T-helper 1 cell treated with Interleukin-12 subunit alpha and Interleukin-12 subunit beta and Interleukin-4 antibody, amounts not matched to agents 30 μg/mL and 1 μg/mL, for 36 hours (primary cell): ENCODE measurements at regions not wholly inside any gene's neighbourhood (a gene's known extent, or its start where the extent isn't known, plus 50 kb on each side); places are given as distances from the start of the nearest gene placed in this dataset.

Experiments
- H3K27ac Mint-ChIP-seq: one replicate; pipeline ENCODE4 v1.8.0; 2021; ENCODE audit warnings: mild to moderate bottlenecking, mixed read lengths
- H3K27me3 Mint-ChIP-seq: one replicate; pipeline ENCODE4 v1.8.0; 2021; ENCODE audit warnings: low read depth, mixed read lengths
- H3K36me3 Mint-ChIP-seq: one replicate; pipeline ENCODE4 v1.8.0; 2021; ENCODE audit warnings: low read depth, mixed read lengths
- H3K4me1 Mint-ChIP-seq: one replicate; pipeline ENCODE4 v1.8.0; 2021; ENCODE audit warnings: low read depth, mixed read lengths
- H3K4me3 Mint-ChIP-seq: one replicate; pipeline ENCODE4 v1.8.0; 2021; ENCODE audit warnings: mild to moderate bottlenecking, moderate library complexity, mixed read lengths
- H3K9me3 Mint-ChIP-seq: one replicate; pipeline ENCODE4 v1.8.0; 2021; ENCODE audit warnings: mixed read lengths

GRCh38 chr4:81876106-81876505, 404.4 kb upstream of the RASGEF1B start:
- no peak overlapping the region for H3K4me3 Mint-ChIP-seq
- H3K4me1 Mint-ChIP-seq: no peaks in the 10 kb centered on the region
- H3K27ac Mint-ChIP-seq: no peak overlapping the region
- no peaks in the 10 kb centered on the region for H3K9me3 Mint-ChIP-seq
- H3K36me3 Mint-ChIP-seq: no peaks in the 10 kb centered on the region
- H3K27me3 Mint-ChIP-seq: no peaks in the 10 kb centered on the region

DNA sequence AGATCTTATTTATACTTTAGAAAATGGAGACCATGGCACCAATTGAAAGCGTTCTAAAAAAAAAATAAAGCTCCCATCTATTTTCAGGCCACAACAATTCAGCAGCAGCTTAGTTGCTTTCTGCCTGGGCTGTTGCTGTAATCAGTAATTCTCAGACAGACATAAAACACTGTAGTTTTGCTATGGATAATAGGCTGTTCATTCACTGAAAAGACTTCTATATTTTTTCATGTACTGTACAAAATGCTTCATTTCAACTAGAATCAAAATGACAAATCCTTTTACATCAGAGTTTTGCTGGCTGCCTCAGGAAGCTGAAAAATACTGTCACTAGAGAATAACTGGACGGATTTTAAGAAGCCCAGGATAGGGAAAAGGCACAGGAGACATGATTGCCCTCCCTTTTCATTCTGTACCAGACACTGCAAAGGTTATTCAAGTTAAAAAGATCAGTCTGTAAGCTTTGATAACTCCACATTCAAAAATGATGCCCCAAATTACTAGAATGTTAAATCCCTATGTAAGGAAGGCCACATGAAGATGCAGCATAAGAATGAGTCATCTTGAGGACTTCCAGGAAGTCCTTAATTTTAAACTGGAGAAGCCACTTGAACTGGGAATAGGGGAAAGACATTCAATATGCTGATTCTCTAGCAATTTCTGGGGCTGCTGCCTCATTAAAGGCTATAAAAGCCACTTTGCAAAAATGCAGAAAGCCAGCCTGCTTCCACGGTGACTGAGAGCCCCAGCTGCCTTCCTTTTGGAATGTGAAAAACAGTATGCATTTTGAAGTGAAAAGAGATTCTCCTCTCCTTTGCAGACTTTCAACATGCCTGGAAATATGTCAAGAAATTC, 403.2 kb upstream of the RASGEF1B start:
- no peaks in the 10 kb centered on the region for H3K9me3 Mint-ChIP-seq
- H3K36me3 Mint-ChIP-seq: no peaks in the 10 kb centered on the region
- H3K4me3 Mint-ChIP-seq: no peak overlapping the region
- no peaks in the 10 kb centered on the region for H3K4me1 Mint-ChIP-seq
- H3K27ac Mint-ChIP-seq: no peak overlapping the region
- no peaks in the 10 kb centered on the region for H3K27me3 Mint-ChIP-seq

- Mint-ChIP-seq H3K27ac (no peak overlapping the region), H3K4me1 (no peaks in the 10 kb centered on the region)
Observed at GRCh38 chr4:81870275-81870674, 398.6 kb upstream of the RASGEF1B start.

DNA sequence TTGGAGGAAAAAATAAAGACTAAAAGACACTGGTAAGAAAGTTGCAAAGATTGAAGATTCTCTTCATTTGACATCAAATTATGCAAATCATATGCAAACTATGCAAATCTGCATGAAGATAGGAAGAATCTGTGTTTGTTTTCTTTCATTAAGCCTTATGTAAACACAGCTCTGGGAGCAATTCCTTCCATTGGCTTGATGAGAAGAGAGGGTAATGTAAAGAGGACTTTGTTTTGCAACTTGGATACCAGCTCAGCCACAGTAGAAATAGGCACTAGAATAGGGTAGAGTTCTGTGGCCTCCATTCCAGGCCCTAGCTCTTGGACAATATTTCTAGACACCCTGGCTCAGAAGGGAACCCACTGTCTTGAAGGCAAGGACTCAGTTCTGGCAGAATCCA, 388.4 kb upstream of the RASGEF1B start:
- H3K4me3 Mint-ChIP-seq: no peak overlapping the region
- no peaks in the 10 kb centered on the region for H3K4me1 Mint-ChIP-seq
- no peak overlapping the region for H3K27ac Mint-ChIP-seq
- H3K27me3 Mint-ChIP-seq: no peaks in the 10 kb centered on the region
- H3K9me3 Mint-ChIP-seq: peaks cover 2% of the 10 kb centered on the region
- no peaks in the 10 kb centered on the region for H3K36me3 Mint-ChIP-seq

More at GRCh38 chr4:81870275-81870674, 398.6 kb upstream of the RASGEF1B start:
- peaks cover 3% of the 10 kb centered on the region for H3K9me3 Mint-ChIP-seq
- H3K36me3 Mint-ChIP-seq: no peaks in the 10 kb centered on the region
- H3K4me3 Mint-ChIP-seq: no peak overlapping the region
- no peaks in the 10 kb centered on the region for H3K27me3 Mint-ChIP-seq

GRCh38 chr4:81854406-81854805, 382.7 kb upstream of the RASGEF1B start:
- Mint-ChIP-seq H3K36me3 (peaks cover 2% of the 10 kb centered on the region), H3K4me3 (no peak overlapping the region), H3K9me3 (peaks cover 19% of the 10 kb centered on the region), H3K4me1 (no peaks in the 10 kb centered on the region), H3K27me3 (peaks cover 5% of the 10 kb centered on the region), H3K27ac (no peak overlapping the region)

DNA sequence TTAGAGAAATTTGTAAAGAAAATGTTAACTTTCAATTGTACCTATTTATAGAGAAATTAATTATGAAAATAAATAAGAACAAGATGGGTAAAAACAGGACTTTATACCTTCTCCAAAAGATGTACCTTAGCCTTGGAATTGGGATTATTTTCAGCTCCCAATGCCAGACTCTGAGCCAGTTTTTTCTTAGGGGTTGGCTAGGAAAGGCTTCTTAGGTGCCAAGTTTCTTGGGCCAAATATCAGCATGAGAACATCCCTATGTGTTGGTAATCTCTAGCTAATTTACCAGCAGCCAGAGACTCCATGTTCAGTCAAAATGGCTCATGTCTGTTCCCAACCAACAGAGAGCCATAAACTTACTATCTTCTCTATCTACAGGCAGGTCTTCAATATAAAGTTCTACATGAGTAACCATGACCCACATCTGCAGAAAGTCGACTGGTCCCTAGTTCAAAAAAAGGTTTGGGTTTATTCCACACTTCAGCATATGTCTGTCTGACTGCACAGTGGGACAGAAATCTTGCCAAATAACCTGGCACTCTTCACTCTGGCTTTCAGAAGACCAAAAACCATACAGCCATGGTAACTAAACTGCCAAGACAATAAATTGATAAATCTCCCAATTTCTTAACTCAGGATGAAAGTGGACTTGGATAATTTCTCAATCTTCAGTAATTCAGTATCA, 380.5 kb upstream of the RASGEF1B start:
- H3K27ac Mint-ChIP-seq: no peak overlapping the region
- H3K27me3 Mint-ChIP-seq: peaks cover 5% of the 10 kb centered on the region
- peaks cover 19% of the 10 kb centered on the region for H3K9me3 Mint-ChIP-seq
- H3K4me1 Mint-ChIP-seq: no peaks in the 10 kb centered on the region
- H3K4me3 Mint-ChIP-seq: no peak overlapping the region
- H3K36me3 Mint-ChIP-seq: peaks cover 2% of the 10 kb centered on the region

DNA sequence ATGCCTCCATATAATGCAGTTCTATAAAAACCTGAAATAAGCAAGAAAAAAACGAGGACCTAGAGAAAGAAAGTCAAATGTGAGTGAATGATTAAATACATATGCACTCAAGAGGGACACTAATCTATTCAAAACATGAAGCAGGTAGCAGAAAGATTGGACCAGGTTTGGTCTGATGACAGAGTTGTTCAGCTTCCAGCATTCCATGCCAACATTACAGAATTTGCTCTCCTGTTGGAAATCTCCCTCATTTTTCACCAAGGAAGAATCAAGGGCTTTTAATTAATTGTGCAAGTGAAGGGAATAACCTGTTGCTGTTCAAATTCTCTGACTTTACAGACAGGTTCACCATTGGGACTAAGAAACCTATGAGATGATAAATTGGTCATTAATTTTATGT, 379.0 kb upstream of the RASGEF1B start:
- H3K36me3 Mint-ChIP-seq: peaks cover 2% of the 10 kb centered on the region
- no peaks in the 10 kb centered on the region for H3K4me1 Mint-ChIP-seq
- H3K4me3 Mint-ChIP-seq: no peak overlapping the region
- peaks cover 19% of the 10 kb centered on the region for H3K9me3 Mint-ChIP-seq
- H3K27me3 Mint-ChIP-seq: peaks cover 5% of the 10 kb centered on the region
- H3K27ac Mint-ChIP-seq: no peak overlapping the region

- H3K27me3 Mint-ChIP-seq: peaks cover 5% of the 10 kb centered on the region
Observed at GRCh38 chr4:81845761-81846160, 374.1 kb upstream of the RASGEF1B start.

DNA sequence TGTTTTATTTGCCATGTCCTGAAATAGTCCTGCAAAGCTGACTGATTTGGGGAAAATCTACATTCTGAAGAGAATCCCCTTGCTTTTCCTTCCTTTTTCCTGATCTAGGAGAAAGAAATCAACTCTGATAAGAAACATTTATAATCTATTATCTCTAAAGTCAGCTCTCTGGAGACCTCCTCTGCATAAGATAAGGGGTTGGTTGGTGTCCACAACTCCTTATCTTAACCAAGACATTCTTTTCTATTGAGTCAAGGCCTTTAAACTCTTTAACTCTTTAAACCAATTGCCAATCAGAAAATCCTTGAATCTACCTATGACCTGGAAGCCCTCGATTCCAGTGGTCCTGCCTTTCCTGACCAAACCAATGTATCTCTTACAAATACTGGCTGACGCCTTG, 373.6 kb upstream of the RASGEF1B start:
- Mint-ChIP-seq H3K4me1 (no peaks in the 10 kb centered on the region), H3K4me3 (no peak overlapping the region), H3K9me3 (no peaks in the 10 kb centered on the region), H3K27ac (no peak overlapping the region), H3K27me3 (peaks cover under 1% of the 10 kb centered on the region), H3K36me3 (no peaks in the 10 kb centered on the region)

More at GRCh38 chr4:81845761-81846160, 374.1 kb upstream of the RASGEF1B start:
- no peaks in the 10 kb centered on the region for H3K9me3 Mint-ChIP-seq
- no peak overlapping the region for H3K27ac Mint-ChIP-seq
- no peaks in the 10 kb centered on the region for H3K36me3 Mint-ChIP-seq
- H3K4me3 Mint-ChIP-seq: no peak overlapping the region
- H3K4me1 Mint-ChIP-seq: no peaks in the 10 kb centered on the region

GRCh38 chr4:81844717-81845116, 373.0 kb upstream of the RASGEF1B start:
- H3K27me3 Mint-ChIP-seq: no peaks in the 10 kb centered on the region
- H3K36me3 Mint-ChIP-seq: no peaks in the 10 kb centered on the region
- H3K9me3 Mint-ChIP-seq: no peaks in the 10 kb centered on the region
- no peaks in the 10 kb centered on the region for H3K4me1 Mint-ChIP-seq
- no peak overlapping the region for H3K4me3 Mint-ChIP-seq
- H3K27ac Mint-ChIP-seq: no peak overlapping the region

- Mint-ChIP-seq H3K27me3 (no peaks in the 10 kb centered on the region), H3K36me3 (no peaks in the 10 kb centered on the region), H3K9me3 (no peaks in the 10 kb centered on the region), H3K4me3 (no peak overlapping the region), H3K27ac (no peak overlapping the region), H3K4me1 (no peaks in the 10 kb centered on the region)
Observed at GRCh38 chr4:81839347-81840042, 367.8 kb upstream of the RASGEF1B start.

DNA sequence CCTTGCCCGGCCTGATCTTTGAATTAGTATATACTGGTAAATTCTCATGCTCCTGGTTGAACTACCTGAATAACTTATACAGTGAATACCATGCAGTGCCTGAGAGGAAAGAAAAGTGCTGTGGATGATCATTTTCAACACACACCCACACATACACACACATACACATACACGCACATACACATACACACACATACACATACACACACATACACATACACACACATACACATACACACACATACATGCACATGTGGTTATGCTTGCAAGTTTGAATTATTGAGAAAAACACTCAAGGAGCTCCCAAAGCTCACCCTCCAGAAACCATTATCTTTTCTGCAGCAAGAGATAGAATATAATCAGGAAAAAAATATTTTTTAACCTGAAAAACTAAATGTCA, 366.9 kb upstream of the RASGEF1B start:
- no peaks in the 10 kb centered on the region for H3K4me1 Mint-ChIP-seq
- H3K27ac Mint-ChIP-seq: no peak overlapping the region
- H3K9me3 Mint-ChIP-seq: no peaks in the 10 kb centered on the region
- no peaks in the 10 kb centered on the region for H3K27me3 Mint-ChIP-seq
- no peak overlapping the region for H3K4me3 Mint-ChIP-seq
- H3K36me3 Mint-ChIP-seq: no peaks in the 10 kb centered on the region

DNA sequence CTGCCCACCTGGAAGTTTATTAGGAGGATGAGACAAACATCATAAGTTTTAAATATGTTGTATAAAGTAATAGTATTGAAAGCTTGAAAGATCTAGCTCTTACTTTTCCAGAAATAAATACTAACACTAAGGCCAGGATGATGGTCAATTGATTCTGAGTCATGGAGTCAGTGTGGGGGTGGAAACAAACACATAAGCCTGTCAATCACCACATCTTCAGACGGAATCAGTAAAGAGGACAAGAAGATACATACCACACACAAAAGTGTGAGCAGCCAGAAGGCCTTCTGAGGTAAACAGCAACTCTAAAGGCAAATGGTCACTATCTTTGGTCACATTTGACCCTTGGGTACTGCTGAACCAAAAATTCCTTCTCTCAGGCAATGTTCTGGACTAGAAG, 365.0 kb upstream of the RASGEF1B start:
- H3K4me1 Mint-ChIP-seq: no peaks in the 10 kb centered on the region
- no peak overlapping the region for H3K4me3 Mint-ChIP-seq
- no peaks in the 10 kb centered on the region for H3K9me3 Mint-ChIP-seq
- no peak overlapping the region for H3K27ac Mint-ChIP-seq
- H3K36me3 Mint-ChIP-seq: no peaks in the 10 kb centered on the region
- no peaks in the 10 kb centered on the region for H3K27me3 Mint-ChIP-seq

DNA sequence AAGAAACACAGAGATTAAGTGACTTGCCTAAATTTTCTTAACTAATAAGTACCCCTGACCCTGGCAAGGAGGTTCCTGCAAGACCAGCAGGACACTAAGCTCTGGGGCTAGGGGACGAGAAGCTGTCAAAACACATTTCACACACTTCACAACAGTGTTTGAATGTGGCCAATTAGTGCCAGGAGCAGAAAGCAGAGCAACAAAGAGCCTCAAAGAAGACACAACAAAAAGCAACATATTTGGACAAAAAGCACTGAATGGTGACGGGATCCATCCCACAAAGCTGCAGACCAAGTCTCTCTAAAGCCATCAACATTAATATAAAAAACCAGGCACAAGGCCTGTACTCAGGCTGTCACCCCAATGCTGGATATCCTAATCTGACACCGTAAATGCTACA, 361.9 kb upstream of the RASGEF1B start:
- Mint-ChIP-seq H3K4me1 (no peaks in the 10 kb centered on the region), H3K36me3 (no peaks in the 10 kb centered on the region), H3K27ac (no peak overlapping the region), H3K9me3 (no peaks in the 10 kb centered on the region), H3K4me3 (no peak overlapping the region), H3K27me3 (no peaks in the 10 kb centered on the region)

DNA sequence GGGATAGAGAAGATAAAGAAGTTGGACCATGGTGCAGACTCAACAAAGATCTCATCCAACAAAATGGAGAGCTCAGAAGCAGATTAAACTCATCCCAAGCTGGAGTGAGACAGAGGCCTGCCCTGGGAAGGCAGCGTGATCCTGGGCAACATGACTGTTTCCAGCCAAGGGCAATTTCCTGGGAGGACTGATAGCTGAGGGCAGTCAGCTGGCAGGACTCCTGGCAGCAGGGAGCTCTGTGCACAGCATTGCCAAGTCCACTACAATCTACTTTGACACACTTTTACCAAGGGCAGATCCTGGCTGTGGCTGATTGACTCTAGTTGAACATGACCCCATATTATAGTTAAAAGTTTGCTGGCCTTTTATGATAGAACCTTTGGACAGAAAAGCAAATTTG, 357.3 kb upstream of the RASGEF1B start:
- Mint-ChIP-seq H3K4me1 (peaks cover 5% of the 10 kb centered on the region), H3K9me3 (no peaks in the 10 kb centered on the region), H3K27ac (no peak overlapping the region), H3K36me3 (no peaks in the 10 kb centered on the region), H3K4me3 (no peak overlapping the region), H3K27me3 (no peaks in the 10 kb centered on the region)
